NCI-H1105 (cell line): ENCODE measurements at regions not wholly inside any gene's neighbourhood (a gene's known extent, or its start where the extent isn't known, plus 50 kb on each side); places are given as distances from the start of the nearest gene placed in this dataset.

Experiments
- DNase-seq: peaks from one replicate; lab custom pipeline; 2025; lab: John Stamatoyannopoulos, UW

DNA sequence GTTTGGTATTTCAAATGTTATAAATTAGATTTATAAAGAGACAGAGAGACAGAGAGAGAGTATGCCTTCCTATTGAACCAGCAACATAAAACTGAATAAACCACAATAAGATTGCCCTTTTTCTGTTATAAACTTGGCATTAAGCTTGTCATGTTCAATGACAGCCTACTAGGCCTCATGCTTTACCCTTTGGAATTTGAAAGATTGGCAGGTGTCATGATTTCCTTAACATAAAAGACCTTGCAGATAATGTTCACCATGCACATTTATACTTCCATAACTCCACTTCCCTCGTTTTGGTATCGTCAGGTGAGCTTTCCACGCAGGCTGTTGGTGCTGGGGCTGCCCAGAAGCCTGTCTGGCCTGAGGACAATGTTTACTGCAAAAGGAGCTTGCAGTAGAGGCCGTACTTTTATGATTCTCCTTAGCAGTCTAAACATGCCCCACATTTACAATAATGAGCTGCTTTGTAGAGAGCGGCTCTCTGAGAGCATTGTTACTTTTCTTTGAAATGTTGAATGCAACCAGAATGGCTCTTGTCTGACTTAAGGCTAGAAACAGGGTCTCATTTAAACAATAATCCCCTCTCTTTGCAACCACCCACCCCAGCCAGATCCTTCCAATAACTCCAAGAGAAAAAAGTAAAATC is 379.1 kb upstream of the ATP5MC3 start:
- no peak for DNase-seq

DNA sequence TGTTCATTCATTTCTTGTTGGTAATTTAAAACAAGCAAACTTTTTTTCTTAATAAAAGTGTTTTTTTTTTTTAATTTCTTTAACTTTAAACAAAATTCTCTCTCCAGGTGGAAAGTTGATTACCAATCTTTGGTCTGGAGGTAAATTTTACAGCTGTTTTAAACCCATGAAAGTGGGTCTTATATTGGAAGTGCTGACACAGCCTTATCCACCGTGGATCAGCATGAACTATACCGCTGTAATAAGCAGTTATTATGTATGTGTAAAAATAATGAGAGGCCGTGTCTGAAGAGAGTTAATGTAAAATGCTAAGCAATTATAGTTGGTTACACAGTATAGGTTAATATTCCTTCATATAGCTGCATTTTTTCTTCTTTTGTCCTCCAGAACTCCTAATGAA is 378.1 kb upstream of the ATP5MC3 start:
- DNase-seq: no peak

GRCh38 chr2:175557810-175558377 is 376.4 kb upstream of the ATP5MC3 start:
- DNase-seq: no peak

GRCh38 chr2:175553910-175554309 is 372.4 kb upstream of the ATP5MC3 start:
- DNase-seq: no peak

DNA sequence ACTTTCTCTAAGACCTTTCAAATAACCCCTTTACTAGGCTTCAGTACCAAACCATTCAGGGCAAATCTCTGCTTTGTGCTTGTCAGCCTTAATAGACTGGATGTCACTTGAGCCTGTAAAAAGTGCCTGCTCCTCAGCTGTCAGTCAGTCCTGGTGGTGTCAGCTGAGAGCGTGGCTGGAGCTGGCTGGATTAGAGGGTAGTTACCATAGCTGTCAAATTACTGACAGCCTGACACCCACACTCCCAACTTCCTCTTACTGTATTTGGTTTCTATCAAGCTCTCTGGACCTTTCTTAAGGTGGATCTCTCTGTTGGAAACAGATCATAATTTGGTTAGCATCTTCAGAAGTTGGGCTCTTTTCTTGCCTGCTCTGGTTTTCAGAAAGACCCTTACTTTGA is 371.4 kb upstream of the ATP5MC3 start:
- DNase-seq: no peak

GRCh38 chr2:175540421-175540820 is 358.9 kb upstream of the ATP5MC3 start:
- DNase-seq: no peak

- no peak for DNase-seq
These were observed 357.6 kb upstream of the ATP5MC3 start for GRCh38 chr2:175539122-175539521.

GRCh38 chr2:175536059-175536458 is 354.5 kb upstream of the ATP5MC3 start:
- DNase-seq: no peak

- DNase-seq: no peak
These were observed 354.1 kb upstream of the ATP5MC3 start for GRCh38 chr2:175535631-175536030.

- no peak for DNase-seq
These were observed 344.5 kb upstream of the ATP5MC3 start for GRCh38 chr2:175525975-175526374.

DNA sequence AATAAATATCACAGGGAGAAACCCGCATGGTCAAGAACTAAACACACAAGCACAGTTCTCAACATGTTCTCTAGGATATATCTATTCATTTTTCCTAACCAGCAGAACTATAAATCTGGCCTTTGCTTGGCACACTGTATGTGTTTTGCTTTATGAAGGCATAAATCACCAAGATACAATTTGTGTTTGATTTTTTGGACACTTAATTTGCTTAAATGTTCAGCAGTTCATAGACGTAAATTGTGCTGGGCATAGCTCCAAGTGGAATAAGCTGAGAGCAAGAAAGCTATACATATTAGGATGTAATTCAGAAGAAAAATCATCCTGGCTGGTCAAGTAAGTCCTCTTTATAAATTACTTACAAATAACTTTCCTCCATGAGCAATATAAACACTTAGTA is 341.5 kb upstream of the ATP5MC3 start:
- DNase-seq: peak; percentile 29

- no peak for DNase-seq
These were observed 336.7 kb upstream of the ATP5MC3 start for GRCh38 chr2:175518206-175518605.

- no peak for DNase-seq
These were observed 335.0 kb upstream of the ATP5MC3 start for GRCh38 chr2:175516555-175516954.

DNA sequence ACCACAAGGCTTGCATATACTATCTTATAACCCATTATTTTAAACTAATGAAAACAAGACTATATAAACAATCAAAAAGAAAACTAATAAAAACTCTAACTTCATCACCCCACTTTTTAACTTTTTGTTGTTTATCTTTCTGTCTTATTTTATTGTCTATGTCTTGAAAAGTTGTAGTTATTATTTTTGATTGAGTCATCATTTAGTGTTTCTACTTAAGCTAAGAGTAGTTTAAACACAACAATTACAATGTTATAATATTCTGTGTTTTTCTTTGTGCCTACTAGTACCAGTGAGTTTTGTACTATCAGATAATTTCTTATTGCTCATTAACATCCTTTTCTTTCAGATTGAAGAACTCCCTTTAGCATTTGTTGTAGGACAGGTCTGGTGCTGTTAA is 318.7 kb upstream of the ATP5MC3 start:
- no peak for DNase-seq

GRCh38 chr2:175490360-175490791 is 308.9 kb upstream of the ATP5MC3 start:
- DNase-seq: no peak

DNA sequence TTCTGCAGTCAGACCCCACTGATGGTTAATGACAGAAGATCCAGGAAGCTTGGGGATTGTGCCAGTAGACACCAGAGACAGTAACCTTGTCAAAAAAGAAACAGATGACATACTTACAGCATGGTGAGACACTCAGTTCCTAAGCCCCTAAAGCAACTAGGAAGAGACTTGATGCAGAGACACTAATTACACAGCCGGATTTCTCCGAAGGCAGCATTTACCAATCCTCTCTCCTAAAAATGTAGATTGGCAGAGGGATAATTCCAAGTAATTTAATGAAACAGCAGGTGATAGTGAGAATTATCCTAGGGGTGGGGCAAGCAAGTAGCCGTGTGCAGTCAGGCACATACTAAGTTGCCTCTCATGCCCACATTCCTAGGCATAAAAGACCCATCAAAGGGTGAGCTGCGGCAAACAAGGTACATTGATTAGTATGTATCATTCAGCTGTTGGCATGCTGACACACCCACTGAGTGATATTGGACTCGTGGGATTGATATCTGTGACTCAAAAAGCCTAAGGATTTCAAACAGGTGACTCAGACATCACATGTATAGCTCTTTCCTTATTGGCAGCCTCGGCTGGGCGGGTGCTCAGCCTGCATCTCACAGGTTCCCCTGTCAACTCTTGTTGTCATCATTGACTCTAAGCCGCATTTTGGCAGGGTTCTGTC is 296.7 kb upstream of the ATP5MC3 start:
- no peak for DNase-seq

GRCh38 chr2:175476948-175477347 is 295.4 kb upstream of the ATP5MC3 start:
- no peak for DNase-seq

DNA sequence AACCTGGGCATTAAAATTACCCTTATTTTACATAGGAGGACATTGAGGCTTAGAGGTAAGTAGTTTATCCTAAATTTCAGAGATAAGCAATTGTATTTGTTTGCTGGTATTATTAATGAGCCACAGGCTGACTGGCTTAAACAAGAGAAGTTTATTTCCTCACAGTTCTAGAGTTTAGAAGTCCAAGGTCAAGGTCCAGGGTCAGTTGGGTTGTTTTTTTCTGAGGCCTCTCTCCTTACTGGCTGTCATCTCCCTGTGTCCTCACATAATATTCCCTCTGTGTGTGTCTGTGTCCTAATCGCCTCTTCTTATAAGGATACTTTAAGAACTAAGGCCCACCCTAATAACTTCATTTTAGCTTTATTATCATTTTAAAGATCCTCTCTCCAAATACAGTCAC is 294.9 kb upstream of the ATP5MC3 start:
- no peak for DNase-seq

DNA sequence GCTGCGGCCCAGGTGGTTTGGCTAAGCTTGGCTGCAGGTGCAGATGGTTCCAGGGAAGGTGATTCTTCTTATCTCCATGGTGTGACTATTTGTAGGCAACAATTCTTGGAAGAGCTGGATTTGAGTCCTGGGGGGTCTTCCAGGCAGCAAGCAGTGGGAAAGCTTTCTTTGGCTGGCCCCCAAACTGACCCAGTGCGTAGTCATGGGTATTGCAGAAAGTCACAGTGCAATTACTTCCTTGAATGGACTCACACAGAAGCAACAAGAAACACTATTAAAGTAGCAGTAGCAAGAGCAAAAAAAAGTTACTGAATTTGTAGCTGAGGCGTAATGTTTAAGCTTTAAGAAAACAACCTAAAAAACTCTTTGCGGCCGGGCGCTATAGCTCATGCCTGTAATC is 293.6 kb upstream of the ATP5MC3 start:
- DNase-seq: no peak

- DNase-seq: peak; percentile 25
These were observed 287.1 kb upstream of the ATP5MC3 start for GRCh38 chr2:175468431-175469098.

DNA sequence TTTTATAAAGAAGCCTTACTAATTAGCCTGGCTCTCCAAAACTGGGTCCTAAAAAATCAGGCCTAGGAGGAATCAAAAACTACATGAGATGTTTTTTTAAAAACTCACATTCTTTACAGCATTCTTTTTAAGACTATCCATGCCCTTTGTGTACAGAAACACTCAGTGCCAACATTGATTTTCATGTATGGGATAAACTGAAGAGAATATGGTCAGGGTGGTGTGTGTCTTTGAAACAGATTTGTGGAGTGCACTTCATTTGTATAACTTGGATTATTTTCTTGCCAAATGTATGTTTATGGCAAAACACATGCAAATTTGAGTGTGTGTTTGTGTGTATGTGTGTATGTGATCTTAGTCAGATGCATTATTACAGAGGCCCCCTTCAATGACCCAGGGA is 283.6 kb upstream of the ATP5MC3 start:
- no peak for DNase-seq

- DNase-seq: no peak
These were observed 282.8 kb upstream of the ATP5MC3 start for GRCh38 chr2:175464311-175464670.
